Prostate gland (tissue), 2 donors: ENCODE measurements at regions not wholly inside any gene's neighbourhood (a gene's known extent, or its start where the extent isn't known, plus 50 kb on each side); places are given as distances from the start of the nearest gene placed in this dataset.

Source experiments
- DNase-seq: peaks from one replicate; pipeline ENCODE4 v3.0.0-alpha.2; 2019; ENCODE audit warnings: low spot score
- H3K27ac ChIP-seq, 2 donors: fragments of 200-600 bp; sonication (generic); 2 replicates each; pipeline ENCODE4 v1.5.1; 2017 to 2019
- H3K27me3 ChIP-seq: fragments of 200-600 bp; sonication (generic); replicated peaks from 2 replicates; pipeline ENCODE4 v1.5.1; 2019; ENCODE audit not compliant: insufficient read depth
- H3K36me3 ChIP-seq, 2 donors: fragments of 200-600 bp; sonication (generic); 1 replicate in 1 of 2; 2 replicates in 1 of 2; pipeline versions ENCODE4 v1.5.1 to v1.8.1; 2017 to 2019
- H3K4me1 ChIP-seq: fragments of 200-600 bp; sonication (generic); replicated peaks from 2 replicates; pipeline ENCODE4 v1.5.1; 2019
- H3K4me3 ChIP-seq, 2 donors: fragments of 200-600 bp; sonication (generic); 2 replicates each; pipeline ENCODE4 v1.5.1; 2017 to 2019
- H3K9me3 ChIP-seq: fragments of 200-600 bp; sonication (generic); 2 replicates; pipeline ENCODE4 v1.5.1; 2017
- CTCF ChIP-seq, 4 experiments: fragments of 200-600 bp in 2 of 4; fragments of 450-650 bp in 2 of 4; sonication (generic) in 2 of 4; IDR thresholded peaks; 1 replicate in 3 of 4; 2 replicates in 1 of 4; pipeline ENCODE4 v1.5.1; 2016 to 2019; ENCODE audit warnings: antibody characterized with exemption in 4 of 4, mild to moderate bottlenecking in 2 of 4, moderate library complexity in 2 of 4
- POLR2A ChIP-seq: fragments of 450-650 bp; IDR thresholded peaks from one replicate; pipeline ENCODE4 v1.6.1; 2016; ENCODE audit warnings: antibody characterized with exemption, mild to moderate bottlenecking
- POLR2AphosphoS5 ChIP-seq: sonication (generic); formaldehyde crosslinking; IDR thresholded peaks from one replicate; pipeline ENCODE4 v1.6.1; 2017; ENCODE audit warnings: antibody characterized with exemption
- WGBS: methylation state at CpG from one replicate; pipeline ENCODE4 v1.1.5; 2018; 5-methylcytosine and 5-hydroxymethylcytosine counted together
- intact Hi-C: fragments of 100-400 bp; cut with DNase I; formaldehyde crosslinking; loops from one replicate; pipeline ENCODE4 v1.14.2; 2022

DNA sequence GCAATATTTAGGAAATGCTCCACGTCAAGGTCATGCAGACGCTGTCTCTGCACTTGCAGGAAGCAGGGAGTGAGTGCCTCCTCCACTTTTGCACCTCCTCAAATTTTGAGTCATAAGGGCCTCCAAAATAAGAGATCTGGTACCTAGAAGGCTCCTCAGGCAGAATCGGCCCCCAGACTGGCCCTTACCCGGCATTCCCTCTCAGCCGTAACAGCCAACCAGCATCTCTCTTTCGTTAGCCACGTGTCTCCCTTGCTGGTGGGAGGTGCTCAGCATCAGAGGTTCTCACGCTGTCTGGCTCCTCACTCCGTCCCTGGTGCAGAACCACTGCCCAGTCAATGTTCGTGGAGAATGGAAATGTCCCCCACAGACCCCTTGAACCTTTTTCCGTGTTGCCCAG, 75.3 kb downstream of the ANKRD60 start:
- TF ChIP-seq POLR2AphosphoS5 (no peak), CTCF (IDR thresholded peaks at IDR 0.05) (no peak), POLR2A (no peak)
- Histone ChIP-seq H3K27me3 (no peaks in the 10 kb centered on the region), H3K9me3 (no peaks in the 10 kb centered on the region), H3K27ac (no peak overlapping the region), H3K4me1 (no peaks in the 10 kb centered on the region), H3K36me3 (no peaks in the 10 kb centered on the region), H3K4me3 (no peak overlapping the region)
- WGBS: 77% methylated on average over 11 of the region's 11 CpGs
- intact Hi-C loops: no loop called here
- no peak for DNase-seq

DNA sequence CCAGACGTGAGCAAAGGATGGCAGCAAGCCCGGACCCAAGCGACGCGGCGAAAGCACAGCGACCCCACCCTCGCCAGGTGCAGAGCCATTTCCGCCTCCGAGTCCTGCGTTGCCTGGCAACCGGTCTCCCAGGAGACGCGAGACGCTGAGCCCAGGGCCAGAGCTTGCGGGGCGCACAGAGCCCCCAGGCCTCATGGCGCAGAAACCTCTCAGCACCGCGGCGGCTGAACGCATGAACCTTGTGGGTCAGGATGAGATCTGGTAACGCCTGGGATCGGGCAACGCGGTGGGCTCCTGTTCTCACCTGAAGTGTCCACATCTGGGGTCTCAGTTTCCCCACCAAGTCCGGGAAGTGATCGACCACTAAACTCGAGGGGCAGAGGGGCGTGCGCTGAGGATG, 77.7 kb downstream of the ANKRD60 start:
- Histone ChIP-seq H3K4me1 (peaks cover 7% of the 10 kb centered on the region), H3K36me3 (no peaks in the 10 kb centered on the region), H3K27me3 (no peaks in the 10 kb centered on the region), H3K9me3 (no peaks in the 10 kb centered on the region), H3K4me3 (no peak overlapping the region), H3K27ac (no peak overlapping the region)
- 48% methylated on average over 31 of the region's 31 CpGs for WGBS
- intact Hi-C loops: no loop called here
- TF ChIP-seq POLR2A (no peak), POLR2AphosphoS5 (no peak), CTCF (IDR thresholded peaks at IDR 0.05) (no peak)
- peak; percentile 65 for DNase-seq

GRCh38 chr20:58149437-58150091, 78.9 kb downstream of the ANKRD60 start:
- Histone ChIP-seq H3K27ac (no peak overlapping the region), H3K27me3 (no peaks in the 10 kb centered on the region), H3K9me3 (no peaks in the 10 kb centered on the region), H3K4me3 (no peak overlapping the region), H3K4me1 (peaks cover 10% of the 10 kb centered on the region), H3K36me3 (no peaks in the 10 kb centered on the region)
- DNase-seq: no peak
- 77% methylated on average over 5 of the region's 5 CpGs for WGBS
- no peak for TF ChIP-seq POLR2A
- no peak for TF ChIP-seq CTCF (IDR thresholded peaks at IDR 0.05)
- no peak for TF ChIP-seq POLR2AphosphoS5
- intact Hi-C loops: no loop called here

DNA sequence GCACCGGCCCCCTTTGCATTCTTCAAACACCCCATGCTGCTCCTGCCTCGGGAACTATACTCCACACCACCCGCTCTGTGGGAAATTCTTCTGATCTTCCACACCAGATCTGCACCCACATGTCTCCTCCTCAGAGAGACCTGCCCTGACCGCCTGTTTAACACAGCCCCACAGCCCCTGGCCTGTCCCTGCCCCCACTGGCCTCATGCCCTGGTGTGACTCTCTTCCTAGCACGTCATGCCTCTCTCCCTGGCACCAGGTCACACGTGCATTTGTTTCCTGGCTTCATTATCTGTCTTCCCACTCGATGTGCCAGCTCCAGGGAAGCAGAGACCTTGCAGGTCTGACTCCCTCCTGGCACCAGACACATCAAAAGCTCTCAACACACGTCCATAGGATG, 79.6 kb downstream of the ANKRD60 start:
- Histone ChIP-seq H3K4me1 (peaks cover 10% of the 10 kb centered on the region), H3K4me3 (no peak overlapping the region), H3K27ac (no peak overlapping the region), H3K36me3 (no peaks in the 10 kb centered on the region), H3K27me3 (no peaks in the 10 kb centered on the region), H3K9me3 (no peaks in the 10 kb centered on the region)
- DNase-seq: no peak
- intact Hi-C loops: no loop called here
- TF ChIP-seq CTCF (IDR thresholded peaks at IDR 0.05) (no peak), POLR2A (no peak), POLR2AphosphoS5 (no peak)
- 46% methylated on average over 8 of the region's 8 CpGs for WGBS

DNA sequence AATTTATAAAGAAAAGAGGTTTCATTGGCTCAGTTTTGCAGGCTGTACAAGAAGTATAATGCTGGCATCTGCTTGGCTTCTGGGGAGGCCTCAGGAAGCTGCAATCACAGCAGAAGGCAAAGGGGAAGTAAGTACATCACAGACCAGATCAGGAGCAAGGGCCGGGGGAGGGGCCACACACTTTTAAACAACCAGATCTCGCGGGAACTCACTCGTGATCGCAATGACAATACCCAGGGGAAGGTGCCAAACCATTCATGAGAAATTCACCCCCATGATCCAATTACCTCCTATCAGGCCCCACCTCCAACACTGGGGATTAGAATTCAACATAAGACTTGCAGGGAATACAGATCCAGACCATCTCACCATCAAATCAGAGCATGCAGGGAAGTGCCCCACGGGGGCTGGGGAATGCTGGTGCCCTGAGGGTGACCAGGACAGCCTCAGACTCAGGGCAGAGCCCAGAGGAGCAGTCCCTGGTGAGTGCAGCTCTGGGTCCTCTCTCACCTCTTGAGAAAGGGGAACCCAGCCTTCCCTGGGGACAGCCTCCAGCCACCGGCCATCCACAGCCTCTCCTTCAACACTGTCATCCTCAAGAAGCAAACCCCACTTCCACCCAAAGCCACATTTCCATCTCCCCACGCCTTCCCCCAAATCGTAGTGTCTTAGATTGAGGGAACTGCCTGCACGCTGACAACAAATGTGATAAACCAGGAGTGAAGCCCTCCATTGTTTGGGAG, 80.7 kb downstream of the ANKRD60 start:
- no peak for TF ChIP-seq POLR2A
- no peak for TF ChIP-seq CTCF (IDR thresholded peaks at IDR 0.05)
- TF ChIP-seq POLR2AphosphoS5: no peak
- intact Hi-C loops: no loop called here
- no peak for DNase-seq

More for the DNA sequence above, 80.7 kb downstream of the ANKRD60 start:
- WGBS: 88% methylated on average over 10 of the region's 10 CpGs
- Histone ChIP-seq H3K9me3 (no peaks in the 10 kb centered on the region), H3K4me1 (peaks cover 10% of the 10 kb centered on the region), H3K27me3 (no peaks in the 10 kb centered on the region), H3K4me3 (no peak overlapping the region), H3K27ac (peak overlapping the region in 1 of 2 donors; percentile 88), H3K36me3 (no peaks in the 10 kb centered on the region)
